ENCODE measurements at regions not wholly inside any gene's neighbourhood (a gene's known extent, or its start where the extent isn't known, plus 50 kb on each side); places are given as distances from the start of the nearest gene placed in this dataset.

DNA sequence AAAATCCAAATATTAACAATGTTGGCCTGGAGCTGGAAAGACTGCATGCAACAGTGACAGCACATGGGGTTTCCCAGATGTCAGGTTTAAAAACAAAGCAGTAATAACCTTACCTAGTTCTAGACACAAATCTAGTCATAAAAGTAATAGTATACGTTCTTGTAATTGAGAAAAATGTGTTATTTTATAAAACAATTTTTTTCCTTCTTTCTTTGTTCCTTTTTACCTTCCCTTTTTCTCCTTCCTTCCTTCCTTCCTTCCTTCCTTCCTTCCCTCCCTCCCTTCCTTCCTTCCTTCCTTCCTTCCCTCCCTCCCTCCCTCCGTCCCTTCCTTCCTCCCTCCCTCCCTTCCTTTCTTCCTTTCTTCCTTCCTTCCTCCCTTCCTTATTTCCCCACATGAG is 242.7 kb upstream of the PDE10A start:
- no peak for DNase-seq

DNA sequence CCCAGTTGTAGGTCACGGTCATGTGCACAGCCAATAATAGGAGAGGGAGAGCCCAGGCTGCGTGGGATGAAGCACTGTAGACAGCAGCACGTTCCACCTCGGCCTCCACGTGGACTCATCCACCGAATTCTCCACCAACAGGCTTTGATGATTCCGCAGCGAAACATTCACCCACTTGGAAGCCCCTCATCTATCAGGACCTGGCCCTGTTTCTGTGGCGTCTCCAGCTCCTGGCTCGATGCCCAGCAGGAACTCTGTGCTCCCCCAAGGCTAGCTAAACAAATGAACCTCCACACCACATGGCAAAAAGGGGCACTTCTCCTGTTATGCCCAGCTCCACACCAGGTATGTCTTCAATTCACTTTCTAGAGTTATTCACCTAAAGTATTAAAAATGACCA is 237.9 kb upstream of the PDE10A start:
- DNase-seq = no peak

DNA sequence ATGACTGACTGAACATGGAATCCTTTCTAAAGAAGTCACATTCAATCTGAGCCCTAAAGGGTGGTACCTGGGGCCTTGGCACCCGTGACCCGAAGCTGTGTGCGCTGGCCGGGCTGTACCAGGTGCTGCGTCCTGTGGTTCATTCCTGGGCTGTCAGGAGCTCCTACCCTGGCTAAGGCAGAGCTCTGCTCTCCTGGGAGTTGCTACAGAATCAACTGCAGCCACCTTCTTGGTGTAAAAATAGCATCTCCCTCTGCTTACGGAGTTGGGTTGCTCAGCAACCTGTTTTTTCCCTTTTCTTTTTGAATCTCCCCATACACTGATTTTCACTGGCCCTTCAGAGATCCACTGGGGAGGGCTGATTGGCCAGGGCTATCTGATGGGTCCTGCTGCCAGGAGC is 236.6 kb upstream of the PDE10A start:
- no peak for DNase-seq

DNA sequence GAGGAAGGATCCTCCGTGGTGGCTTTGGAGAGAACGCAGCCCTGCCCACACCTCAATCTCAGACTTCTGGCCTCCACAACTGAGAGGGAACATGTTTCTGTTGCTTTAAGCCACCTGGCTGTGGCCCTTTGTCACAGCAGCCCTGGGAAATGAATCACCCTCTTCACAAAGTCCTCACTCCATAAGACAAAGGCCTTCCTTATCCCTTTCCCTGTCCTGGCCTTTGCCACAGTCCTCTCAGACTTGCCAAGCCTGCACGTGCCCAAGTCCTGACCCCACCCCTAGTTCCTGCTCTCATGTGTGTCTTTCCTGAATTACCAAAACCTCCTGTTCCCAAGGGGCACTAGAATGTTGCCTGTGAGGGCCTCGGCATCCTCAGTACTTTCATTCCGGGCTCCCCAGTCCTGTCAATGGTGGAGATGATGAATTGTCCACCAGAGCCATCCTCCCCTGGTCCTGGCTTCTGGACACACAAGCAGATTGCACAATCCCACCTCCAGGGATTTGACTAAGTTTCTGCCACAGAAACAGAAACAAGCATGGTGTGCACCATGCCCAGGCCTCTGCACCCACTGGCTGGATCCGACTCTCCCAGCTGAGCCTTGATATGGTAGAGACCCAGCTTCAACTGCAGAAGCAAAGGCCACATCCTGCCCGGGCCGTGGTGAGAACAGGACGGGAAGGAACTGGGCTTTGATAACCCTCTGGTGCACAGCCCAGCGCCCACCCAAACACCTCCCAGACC is 232.6 kb upstream of the PDE10A start:
- no peak for DNase-seq

DNA sequence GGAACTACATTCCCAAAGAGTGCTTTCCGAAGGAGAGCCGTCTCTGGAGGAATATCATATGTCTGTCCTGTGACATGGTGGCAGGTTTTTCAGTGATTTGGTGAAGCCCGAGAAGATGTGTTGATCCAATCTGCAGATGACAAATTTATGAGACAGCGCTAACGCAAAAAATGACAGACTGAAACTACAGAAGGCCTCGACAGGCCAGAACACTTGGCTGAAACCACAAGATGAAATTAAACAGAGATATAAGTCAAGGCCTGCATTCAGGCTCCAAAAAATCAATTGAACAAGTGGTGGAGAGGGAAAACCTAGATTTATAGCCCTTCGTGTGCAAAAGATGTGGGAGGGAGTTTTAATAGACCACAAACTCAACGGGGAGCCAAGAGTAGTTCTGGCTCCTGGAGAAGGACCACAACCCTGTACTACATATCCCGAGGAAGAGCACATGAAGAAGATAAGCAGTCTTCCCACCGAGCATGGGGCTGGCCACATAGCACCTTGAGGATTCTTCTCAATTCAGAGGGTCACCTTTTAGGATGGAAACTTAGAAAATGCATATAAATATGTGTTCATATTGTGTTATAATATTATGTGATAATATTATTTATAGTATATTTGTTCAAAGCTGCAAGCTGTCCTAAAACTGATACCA is 231.3 kb upstream of the PDE10A start:
- no peak for DNase-seq

DNA sequence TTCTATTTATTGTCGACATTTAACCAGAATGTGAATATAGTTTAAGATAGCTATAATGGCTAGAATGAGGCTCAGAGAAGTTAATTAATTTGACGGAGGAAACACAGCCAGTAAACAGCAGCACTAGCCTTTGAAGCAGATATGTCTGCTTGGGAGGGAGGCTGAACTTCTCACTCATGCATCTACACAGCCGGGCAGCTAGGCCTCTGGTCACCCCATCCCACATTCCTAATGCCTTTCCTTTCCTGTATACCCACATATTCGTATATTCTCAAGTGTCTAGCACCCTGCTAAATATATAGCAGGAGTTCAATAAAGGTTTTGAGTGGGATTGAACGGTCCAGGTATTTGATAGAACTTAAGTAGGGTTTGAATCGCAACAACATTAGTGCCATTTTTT is 230.4 kb upstream of the PDE10A start:
- no peak for DNase-seq

- DNase-seq = no peak
Observed at GRCh38 chr6:165891320-165891719, 228.3 kb upstream of the PDE10A start.

DNA sequence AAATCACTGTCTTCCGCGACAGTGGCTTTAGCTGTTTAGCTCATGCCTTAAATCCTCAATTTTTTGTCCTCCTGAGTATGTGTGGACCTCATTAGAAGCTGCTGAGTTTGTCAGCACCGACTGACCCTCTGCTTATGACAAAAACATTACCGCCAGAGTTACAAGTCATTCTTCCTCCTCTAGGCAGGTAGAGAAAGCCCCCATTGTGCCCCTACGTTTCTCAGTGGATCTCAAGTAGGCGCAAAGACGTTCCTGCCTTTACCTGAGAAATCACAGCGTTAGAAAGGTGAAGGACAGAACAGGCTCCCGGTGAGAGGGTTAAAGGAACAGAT is 227.3 kb upstream of the PDE10A start:
- no peak for DNase-seq

DNA sequence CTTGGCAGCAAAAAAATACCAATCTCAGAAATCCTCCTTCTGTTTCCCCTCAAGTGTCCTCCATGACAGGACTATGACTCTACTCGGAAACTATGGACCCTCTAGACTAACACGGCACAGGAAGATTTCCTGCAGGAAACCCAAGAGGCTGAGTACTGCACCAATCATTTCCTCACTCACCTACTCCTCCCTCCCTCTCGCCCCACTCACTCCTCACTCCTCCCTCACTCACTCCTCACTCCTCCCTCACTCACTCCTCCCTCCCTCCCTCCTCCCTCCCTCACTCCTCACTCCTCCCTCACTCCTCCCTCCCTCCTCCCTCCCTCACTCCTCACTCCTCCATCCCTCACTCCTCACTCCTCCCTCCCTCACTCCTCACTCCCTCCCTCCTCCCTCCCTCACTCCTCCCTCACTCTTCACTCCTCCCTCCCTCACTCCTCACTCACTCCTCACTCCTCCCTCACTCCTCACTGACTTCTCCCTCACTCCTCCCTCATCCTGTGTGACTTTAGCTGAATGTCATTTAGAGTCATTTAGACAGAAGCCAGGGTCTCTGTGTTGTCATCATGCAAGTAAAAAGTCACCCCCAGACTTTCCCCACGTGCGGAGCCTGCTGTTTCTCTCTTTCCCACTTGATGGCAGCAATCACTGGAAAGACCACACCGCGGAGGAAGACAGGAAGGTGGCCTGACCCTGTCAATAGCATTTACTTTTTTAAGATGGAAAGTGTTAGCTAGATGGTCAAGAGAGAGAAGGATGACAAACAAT is 226.8 kb upstream of the PDE10A start:
- peak; percentile 58 for DNase-seq

- DNase-seq = no peak
Observed at GRCh38 chr6:165886169-165886568, 223.1 kb upstream of the PDE10A start.

DNA sequence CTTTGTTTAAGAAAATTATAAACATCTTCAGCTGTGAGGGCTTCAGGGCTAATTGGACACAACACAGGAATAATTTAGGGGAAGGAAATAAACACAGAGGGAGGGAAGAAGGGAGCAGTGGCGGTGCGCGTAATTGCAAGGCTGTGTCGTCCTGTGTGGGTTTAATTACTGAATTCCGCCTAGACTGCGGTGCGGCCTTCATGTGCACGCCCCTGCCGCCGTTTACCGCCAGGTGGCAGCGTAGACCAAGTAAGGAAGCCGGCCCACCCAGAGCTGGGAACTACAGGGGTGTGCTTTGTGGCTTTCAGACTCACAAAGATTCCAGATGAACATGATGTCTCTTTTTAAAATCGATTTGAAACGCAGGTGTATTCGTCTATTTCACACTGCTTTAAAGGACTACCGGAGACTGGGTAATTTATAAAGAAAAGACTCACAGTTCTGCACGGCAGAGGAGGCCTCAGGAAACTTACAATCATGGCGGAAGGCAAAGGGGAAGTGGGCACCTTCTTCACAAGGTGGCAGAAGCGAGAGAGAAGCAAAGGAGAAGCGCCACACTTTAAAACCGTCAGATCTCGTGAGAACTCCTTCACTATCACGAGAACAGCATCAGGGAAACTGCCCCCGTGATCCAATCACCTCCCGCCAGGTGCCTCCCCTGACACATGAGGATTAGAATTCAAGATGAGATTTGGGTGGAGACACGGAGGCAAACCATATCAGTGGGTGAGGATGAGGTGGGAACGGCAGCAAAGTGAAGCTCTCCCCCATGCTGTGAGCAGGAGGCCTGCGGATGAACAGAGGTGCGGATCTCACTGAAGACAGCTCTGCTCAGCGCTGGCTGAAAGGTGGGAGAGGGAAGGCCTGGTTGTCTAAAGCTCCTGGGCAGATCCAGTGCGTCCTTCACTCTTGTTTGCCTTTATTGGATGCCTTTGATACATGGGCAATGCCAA is 222.0 kb upstream of the PDE10A start:
- DNase-seq = peak; percentile 90

- no peak for DNase-seq
Observed at GRCh38 chr6:165883851-165884640, 221.0 kb upstream of the PDE10A start.

DNA sequence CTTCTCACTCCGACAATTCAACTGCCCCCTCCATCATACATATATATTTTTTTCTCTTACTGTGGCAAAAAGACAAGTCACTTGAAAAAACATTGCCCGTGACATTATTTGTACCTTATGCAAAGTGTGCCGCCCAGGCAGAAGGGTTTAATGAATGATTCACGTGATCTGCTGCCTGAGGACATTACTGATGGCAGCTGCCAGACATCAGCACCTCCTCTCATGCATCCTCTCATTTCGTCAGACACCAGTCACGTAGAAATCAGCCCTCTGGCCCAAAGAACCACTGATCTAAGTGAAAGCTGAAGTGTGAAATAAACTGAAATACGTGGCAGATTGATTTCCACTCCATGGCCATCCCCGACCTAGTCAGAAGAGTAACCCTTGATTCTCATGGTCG is 218.8 kb upstream of the PDE10A start:
- DNase-seq = no peak

GRCh38 chr6:165880686-165881085 is 217.6 kb upstream of the PDE10A start:
- DNase-seq = peak; percentile 54

DNA sequence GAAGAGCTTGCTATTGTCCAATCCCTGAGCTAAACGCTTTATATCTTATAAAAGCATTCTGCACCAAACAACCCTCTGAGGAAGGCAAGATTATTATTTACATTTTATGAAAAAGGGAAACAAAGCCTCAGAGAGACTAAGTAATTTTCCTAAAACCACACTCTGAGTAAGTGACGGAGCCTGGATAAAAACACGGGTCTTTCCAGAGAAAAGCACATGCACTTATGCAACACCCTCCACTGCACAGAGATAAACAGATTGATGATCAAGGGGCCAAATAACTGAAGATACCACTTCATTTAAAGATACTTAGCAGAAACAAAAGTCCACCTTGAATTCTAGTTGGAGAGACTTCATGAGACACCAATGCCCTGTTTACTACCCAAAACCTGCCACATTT is 214.7 kb upstream of the PDE10A start:
- no peak for DNase-seq

GRCh38 chr6:165877192-165877591 is 214.2 kb upstream of the PDE10A start:
- no peak for DNase-seq

DNA sequence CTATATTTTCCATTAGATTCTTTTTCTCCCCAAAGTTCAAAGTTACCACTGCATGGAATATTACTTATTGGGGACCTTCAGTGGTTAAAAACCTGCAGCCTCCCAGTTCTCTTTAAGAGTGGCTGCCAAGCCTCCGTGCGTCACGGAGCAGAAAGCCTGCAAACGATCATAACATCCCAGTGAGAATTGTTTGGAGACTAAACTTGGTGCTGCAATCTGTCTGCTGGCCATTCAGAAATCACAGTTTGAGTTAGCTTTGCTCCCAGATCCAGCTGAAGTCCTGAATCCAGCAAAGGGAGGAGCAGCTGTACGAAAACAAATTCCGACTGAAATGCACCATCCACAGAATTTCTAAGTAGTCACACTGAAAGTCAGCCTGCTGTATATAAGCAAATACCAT is 213.5 kb upstream of the PDE10A start:
- DNase-seq = peak; percentile 89

DNA sequence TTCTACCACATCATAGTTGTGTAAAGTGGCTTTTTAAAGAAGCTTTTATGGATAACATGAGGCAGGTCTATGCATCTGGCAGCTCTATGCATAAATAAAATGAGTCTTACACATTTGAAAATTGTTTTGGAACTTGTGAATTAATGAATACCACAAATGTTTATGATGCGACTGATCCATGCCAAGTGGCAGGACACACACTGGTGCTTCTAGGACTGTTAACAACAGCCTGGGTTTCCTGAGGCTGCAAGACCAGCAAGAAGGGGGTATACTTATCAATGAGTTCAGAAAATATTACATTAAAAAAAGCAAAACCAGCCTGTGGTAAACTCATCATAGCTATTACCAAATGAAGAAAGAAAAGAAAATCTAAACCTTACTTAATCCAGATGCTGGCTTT is 212.9 kb upstream of the PDE10A start:
- no peak for DNase-seq

DNA sequence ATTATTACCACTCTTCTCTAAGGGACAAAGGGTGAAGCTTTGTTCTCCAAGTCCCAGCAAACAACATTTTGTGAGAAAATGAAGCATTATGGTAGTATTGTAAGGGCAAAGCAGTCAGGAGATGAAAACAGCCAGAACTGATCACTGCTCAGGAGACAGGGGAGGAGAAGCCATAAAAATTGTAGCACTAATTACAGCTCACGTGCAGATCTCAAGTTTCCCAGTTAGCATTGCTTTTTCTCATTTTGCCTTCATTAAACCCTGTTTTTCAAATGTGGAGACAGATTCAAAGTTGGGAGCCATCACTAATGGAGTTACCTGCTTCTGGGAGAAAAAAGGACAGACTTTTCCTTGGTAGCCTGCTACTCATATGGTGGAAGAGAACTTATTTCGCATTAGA is 210.9 kb upstream of the PDE10A start:
- no peak for DNase-seq

GRCh38 chr6:165872811-165873210 is 209.8 kb upstream of the PDE10A start:
- DNase-seq = no peak

- no peak for DNase-seq
Observed at GRCh38 chr6:165872311-165872710, 209.3 kb upstream of the PDE10A start.

DNA sequence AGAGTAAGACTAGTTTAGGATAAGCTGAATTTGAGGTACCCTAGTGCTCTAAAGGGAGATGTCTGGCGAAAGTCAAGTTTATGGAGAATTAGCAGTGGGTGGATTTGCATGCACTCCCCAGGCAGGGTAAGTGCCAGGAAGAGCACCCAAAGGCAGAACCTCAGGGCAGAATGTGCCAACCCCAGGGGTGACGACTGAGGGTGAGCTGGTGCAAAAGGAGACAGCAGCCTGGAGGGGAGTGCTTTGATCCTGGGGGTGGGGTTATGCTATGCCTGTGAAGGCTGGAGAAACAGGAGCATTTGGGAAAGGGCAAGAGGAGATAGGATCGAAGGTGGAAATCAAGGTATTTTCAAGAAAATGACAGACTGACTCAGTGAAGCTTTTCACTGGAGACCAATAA is 208.5 kb upstream of the PDE10A start:
- DNase-seq = no peak
